GM13977 (cell line): ENCODE measurements at regions not wholly inside any gene's neighbourhood (a gene's known extent, or its start where the extent isn't known, plus 50 kb on each side); places are given as distances from the start of the nearest gene placed in this dataset.

Source experiments
- DNase-seq: peaks from one replicate; pipeline ENCODE4 v3.0.0; 2012; ENCODE audit warnings: low spot score
- CTCF ChIP-seq: IDR thresholded peaks from 2 replicates; pipeline ENCODE4 v1.5.1; 2012; ENCODE audit warnings: mild to moderate bottlenecking, control low read depth; ENCODE audit not compliant: insufficient read depth; ENCODE audit errors: extremely low read depth, missing control alignments
- in situ Hi-C: fragments of 300-500 bp; cut with MboI; formaldehyde crosslinking; loops from one replicate; pipeline ENCODE4 v1.12.0; 2022; ENCODE audit warnings: low sequenced_read_pairs, low pct_unique_long_range_greater_than_20kb, mixed read lengths, inconsistent platforms; ENCODE audit not compliant: unreplicated experiment

- DNase-seq = no peak
- in situ Hi-C loops = no loop called here
- TF ChIP-seq CTCF = no peak
Measured at GRCh38 chrX:11995146-11995545, 143.1 kb upstream of the FRMPD4 start.

- TF ChIP-seq CTCF = no peak
- no peak for DNase-seq
- in situ Hi-C loops = no loop called here
Measured at GRCh38 chrX:11996810-11997209, 141.5 kb upstream of the FRMPD4 start.

- no peak for DNase-seq
- TF ChIP-seq CTCF = no peak
- in situ Hi-C loops = no loop called here
Measured at GRCh38 chrX:11998944-11999343, 139.3 kb upstream of the FRMPD4 start.

GRCh38 chrX:12002876-12003275 is 135.4 kb upstream of the FRMPD4 start:
- in situ Hi-C loops = no loop called here
- no peak for TF ChIP-seq CTCF
- DNase-seq = no peak

- no peak for TF ChIP-seq CTCF
- DNase-seq = no peak
- in situ Hi-C loops = no loop called here
Measured at GRCh38 chrX:12007881-12008280, 130.4 kb upstream of the FRMPD4 start.

GRCh38 chrX:12010436-12010835 is 127.8 kb upstream of the FRMPD4 start:
- in situ Hi-C loops = no loop called here
- DNase-seq = no peak
- TF ChIP-seq CTCF = no peak

- TF ChIP-seq CTCF = no peak
- in situ Hi-C loops = no loop called here
- no peak for DNase-seq
Measured at GRCh38 chrX:12011075-12011474, 127.2 kb upstream of the FRMPD4 start.
